Thymus (tissue), 11 donors: ENCODE measurements at regions not wholly inside any gene's neighbourhood (a gene's known extent, or its start where the extent isn't known, plus 50 kb on each side); places are given as distances from the start of the nearest gene placed in this dataset.

Source experiments
- DNase-seq, 9 donors: peaks; one replicate each; pipeline ENCODE4 v3.0.0-alpha.2; 2013; ENCODE audit warnings: low spot score in 9 of 9, low read depth in 6 of 9, missing footprints in 1 of 9
- H3K27ac ChIP-seq, 2 donors: one replicate each; pipeline ENCODE4 v1.5.1; 2013; ENCODE audit warnings: control low read depth in 1 of 2, low read depth in 1 of 2, low read length in 1 of 2, mild to moderate bottlenecking in 1 of 2, moderate library complexity in 1 of 2
- H3K27me3 ChIP-seq, 2 donors: one replicate each; pipeline ENCODE4 v1.5.1; 2013; ENCODE audit warnings: low read length in 1 of 2; ENCODE audit not compliant: control insufficient read depth in 2 of 2, insufficient read depth in 1 of 2
- H3K36me3 ChIP-seq, 2 donors: one replicate each; pipeline ENCODE4 v1.5.1; 2013; ENCODE audit warnings: low read length in 1 of 2, mild to moderate bottlenecking in 1 of 2, moderate library complexity in 1 of 2; ENCODE audit not compliant: control insufficient read depth in 2 of 2, insufficient read depth in 2 of 2
- H3K4me1 ChIP-seq, 2 donors: one replicate each; pipeline ENCODE4 v1.5.1; 2013; ENCODE audit warnings: low read length in 2 of 2; ENCODE audit not compliant: control insufficient read depth in 2 of 2, insufficient read depth in 2 of 2
- H3K4me3 ChIP-seq, 2 donors: one replicate each; pipeline ENCODE4 v1.5.1; 2013; ENCODE audit warnings: low read length in 2 of 2, control low read depth in 1 of 2, mild to moderate bottlenecking in 1 of 2
- H3K9me3 ChIP-seq, 2 donors: one replicate each; pipeline ENCODE4 v1.5.1; 2013; ENCODE audit warnings: low read length in 1 of 2, mild to moderate bottlenecking in 1 of 2; ENCODE audit not compliant: control insufficient read depth in 2 of 2, insufficient read depth in 1 of 2
- WGBS: extraction: QIAGEN DNeasy Blood & Tissue Kit; methylation state at CpG from one replicate; pipeline ENCODE4 v1.1.7; 2013; 5-methylcytosine and 5-hydroxymethylcytosine counted together
- donor health status: healthy.

DNA sequence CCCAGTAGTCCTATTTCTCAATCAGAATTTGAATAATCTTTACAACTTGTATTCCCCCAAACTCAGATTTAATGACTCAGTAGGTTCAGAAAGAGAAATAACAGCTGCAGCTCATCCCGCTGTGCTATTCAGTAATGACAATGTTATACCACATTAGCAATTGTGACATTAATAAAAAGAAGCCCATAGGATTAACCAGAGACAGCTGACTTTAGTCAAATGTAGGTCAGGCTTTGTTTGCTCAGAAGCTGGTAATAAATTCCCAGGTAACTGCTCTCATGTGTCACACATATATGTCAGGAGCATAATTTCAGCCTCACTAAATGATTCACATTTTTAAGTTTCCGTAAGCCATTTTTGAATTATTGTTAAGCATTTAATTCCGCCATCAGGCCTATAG, 222.0 kb upstream of the UBE2E2 start:
- no peaks in the 10 kb centered on the region for H3K36me3 ChIP-seq
- H3K4me3 ChIP-seq = no peak overlapping the region
- H3K27me3 ChIP-seq = no peaks in the 10 kb centered on the region
- H3K4me1 ChIP-seq = no peaks in the 10 kb centered on the region
- no peak overlapping the region for H3K27ac ChIP-seq
- no peaks in the 10 kb centered on the region for H3K9me3 ChIP-seq
- no peak for DNase-seq
- WGBS = 99% methylated on average over 3 of the region's 3 CpGs

DNA sequence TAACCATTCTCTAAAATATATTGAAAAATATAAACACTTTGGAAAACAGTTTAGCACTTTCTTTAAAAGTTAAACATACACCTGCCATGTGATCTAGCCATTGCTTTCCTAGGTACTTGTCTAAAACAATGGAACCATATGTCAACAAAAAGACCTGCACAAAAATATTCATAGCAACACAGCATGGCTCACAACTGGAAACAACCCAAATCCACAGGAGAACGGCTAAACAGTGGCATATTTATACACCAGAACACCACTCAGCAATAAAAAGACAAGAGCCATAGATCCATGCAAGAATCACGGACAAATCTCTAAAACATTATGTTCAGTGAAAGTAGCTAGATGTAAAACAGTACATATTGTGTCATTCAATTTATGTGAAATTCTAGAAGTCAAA, 221.3 kb upstream of the UBE2E2 start:
- WGBS = 96% methylated on average over 2 of the region's 2 CpGs
- DNase-seq = no peak

DNA sequence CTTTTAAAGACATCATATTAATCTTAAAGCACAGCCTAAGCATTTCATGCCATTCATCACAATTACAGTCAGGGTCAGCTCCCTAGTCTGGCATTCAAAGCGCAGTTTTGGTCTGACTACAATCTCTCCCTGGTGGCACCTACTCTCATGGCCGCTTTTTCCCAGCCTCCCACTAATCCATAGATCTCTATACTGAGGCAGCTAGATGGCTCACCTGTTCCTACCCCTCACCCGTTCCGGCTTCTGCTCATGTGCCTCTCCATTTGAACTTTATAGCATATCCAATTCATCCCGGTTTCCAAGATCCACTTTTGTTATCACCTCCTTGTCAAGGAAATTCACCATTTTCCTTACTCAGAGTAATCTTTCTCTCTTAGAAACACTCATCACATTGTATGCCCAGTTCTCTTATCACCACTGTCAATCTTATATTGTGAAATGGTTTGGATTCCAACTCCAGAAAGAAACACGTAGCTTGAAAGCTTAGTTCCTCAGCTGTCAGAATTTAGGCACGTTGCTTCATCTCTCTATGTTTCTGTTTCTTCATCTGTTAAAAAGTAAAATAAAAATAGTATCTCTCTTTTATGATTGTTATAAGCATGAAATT, 220.0 kb upstream of the UBE2E2 start:
- H3K4me1 ChIP-seq = no peaks in the 10 kb centered on the region
- no peak overlapping the region for H3K27ac ChIP-seq
- no peaks in the 10 kb centered on the region for H3K36me3 ChIP-seq
- H3K4me3 ChIP-seq = no peak overlapping the region
- no peak for DNase-seq
- no peaks in the 10 kb centered on the region for H3K27me3 ChIP-seq
- H3K9me3 ChIP-seq = no peaks in the 10 kb centered on the region
- WGBS = 95% methylated on average over 7 of the region's 7 CpGs

More for the DNA sequence above, 221.3 kb upstream of the UBE2E2 start:
- no peak overlapping the region for H3K27ac ChIP-seq
- H3K4me3 ChIP-seq = no peak overlapping the region
- H3K36me3 ChIP-seq = no peaks in the 10 kb centered on the region
- H3K27me3 ChIP-seq = no peaks in the 10 kb centered on the region
- H3K4me1 ChIP-seq = no peaks in the 10 kb centered on the region
- no peaks in the 10 kb centered on the region for H3K9me3 ChIP-seq

DNA sequence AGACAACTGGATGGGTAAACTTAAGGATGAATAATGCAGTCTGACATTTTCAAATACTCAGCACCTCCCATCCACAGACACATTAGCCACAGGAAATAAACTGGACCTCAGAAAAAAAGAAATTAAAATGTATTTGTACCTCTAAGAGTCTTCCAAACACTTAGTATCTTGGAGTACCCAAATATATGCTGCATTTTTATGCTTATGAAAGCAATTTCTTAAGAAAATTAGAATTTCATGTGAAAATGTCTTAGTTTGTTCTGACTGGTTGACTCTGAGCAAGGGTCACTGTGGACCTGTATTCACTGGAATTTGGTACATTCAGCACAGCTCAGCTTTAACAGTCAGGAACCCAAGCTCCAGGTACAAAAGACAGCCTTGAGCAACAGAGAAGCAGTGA, 216.2 kb upstream of the UBE2E2 start:
- DNase-seq = no peak
- peaks cover 0 to 12% of the 10 kb centered on the region in 2 donors for H3K9me3 ChIP-seq
- H3K27me3 ChIP-seq = no peaks in the 10 kb centered on the region
- no peaks in the 10 kb centered on the region for H3K36me3 ChIP-seq
- H3K27ac ChIP-seq = no peak overlapping the region
- no peaks in the 10 kb centered on the region for H3K4me1 ChIP-seq
- no peak overlapping the region for H3K4me3 ChIP-seq

DNA sequence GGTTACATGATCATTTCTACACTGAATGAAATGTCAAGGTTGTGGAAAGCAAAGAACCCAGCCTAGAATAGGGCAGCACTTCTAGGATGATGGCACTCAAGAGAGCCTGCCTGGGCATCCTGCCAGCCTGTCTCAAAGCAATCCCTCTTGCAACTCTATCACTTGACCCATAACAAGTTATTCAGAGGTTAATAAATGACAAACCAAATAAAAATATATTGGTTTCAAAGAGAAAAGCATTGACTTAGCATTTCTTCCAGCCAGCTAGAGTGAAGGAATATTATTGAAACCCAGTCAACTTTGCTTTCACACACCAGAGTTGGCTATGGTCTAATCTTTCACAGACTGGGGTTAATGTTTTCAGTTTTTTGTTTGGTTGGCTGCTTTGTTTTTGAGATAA, 214.6 kb upstream of the UBE2E2 start:
- Histone ChIP-seq H3K36me3 (no peaks in the 10 kb centered on the region), H3K4me3 (no peak overlapping the region), H3K27me3 (no peaks in the 10 kb centered on the region), H3K4me1 (no peaks in the 10 kb centered on the region), H3K9me3 (peaks cover 0 to 12% of the 10 kb centered on the region in 2 donors), H3K27ac (no peak overlapping the region)
- no peak for DNase-seq

DNA sequence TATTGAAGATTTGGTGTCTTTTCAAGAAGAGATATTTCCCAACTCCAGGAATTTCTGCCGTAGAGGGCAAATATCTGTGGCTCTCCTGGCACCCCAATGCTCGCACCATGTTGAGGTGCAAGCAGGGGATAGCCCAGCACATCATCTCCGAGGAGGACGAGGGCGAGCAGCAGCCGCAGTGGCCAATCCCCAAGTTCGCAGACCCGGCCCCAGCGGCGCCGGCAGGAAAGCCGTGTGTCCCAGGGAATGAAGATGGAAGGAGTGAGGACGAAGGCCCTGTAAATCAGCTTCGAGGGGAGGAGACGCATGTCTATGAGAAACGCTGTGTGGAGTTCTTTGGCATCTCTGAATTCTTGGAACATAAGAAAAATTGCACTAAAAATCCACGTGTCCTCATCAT, 213.4 kb upstream of the UBE2E2 start:
- H3K36me3 ChIP-seq = no peaks in the 10 kb centered on the region
- H3K9me3 ChIP-seq = peaks cover 0 to 12% of the 10 kb centered on the region in 2 donors
- H3K4me1 ChIP-seq = no peaks in the 10 kb centered on the region
- H3K27me3 ChIP-seq = no peaks in the 10 kb centered on the region
- DNase-seq = no peak
- H3K27ac ChIP-seq = no peak overlapping the region
- 98% methylated on average over 17 of the region's 17 CpGs for WGBS
- no peak overlapping the region for H3K4me3 ChIP-seq

DNA sequence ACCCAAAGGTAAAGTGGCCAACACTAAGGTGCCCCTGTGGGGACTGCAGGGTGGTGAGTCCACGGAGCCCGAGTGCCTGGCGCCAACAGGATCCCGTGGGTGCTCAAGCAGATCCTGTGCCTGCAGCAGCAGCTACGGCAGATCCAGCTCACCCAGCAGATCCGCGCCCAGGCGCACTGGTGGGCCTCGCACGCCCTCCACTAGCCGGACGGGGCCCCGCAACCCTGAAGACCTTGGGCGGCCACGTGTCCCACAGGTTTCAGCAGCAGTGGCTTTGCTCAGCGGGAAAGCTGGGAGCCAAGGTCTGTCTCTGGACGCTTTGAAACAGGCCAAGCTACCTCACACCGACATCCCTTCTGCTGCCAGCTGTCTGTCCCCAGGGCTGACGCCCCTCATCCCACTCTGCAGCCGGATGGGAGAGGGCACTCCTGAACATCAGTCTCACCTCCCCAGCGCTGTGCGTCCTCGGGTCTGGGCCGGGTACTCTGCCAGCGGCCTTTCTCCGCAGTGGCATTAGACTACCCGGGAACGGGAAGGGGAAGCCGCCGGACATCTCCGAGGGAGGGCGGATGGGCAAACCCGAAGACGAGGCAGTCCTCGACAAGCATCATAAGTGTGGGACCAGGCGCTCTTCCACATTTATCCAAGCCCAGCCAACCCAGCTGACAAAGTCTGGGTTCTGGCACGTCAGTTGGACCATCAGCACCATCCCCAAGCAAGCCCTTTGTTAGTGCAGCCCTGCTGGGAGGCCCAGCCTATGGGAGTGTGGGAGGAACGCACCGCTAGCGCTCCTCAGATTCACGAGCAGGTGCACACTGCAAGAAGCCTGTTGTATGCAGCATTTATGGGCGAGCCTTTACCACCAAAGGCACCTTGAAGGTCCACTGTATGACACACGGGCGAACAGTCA, 212.6 kb upstream of the UBE2E2 start:
- Histone ChIP-seq H3K36me3 (no peaks in the 10 kb centered on the region), H3K27ac (no peak overlapping the region), H3K4me1 (no peaks in the 10 kb centered on the region), H3K4me3 (no peak overlapping the region), H3K27me3 (no peaks in the 10 kb centered on the region), H3K9me3 (peaks cover 0 to 12% of the 10 kb centered on the region in 2 donors)
- WGBS = 98% methylated on average over 44 of the region's 44 CpGs
- no peak for DNase-seq

DNA sequence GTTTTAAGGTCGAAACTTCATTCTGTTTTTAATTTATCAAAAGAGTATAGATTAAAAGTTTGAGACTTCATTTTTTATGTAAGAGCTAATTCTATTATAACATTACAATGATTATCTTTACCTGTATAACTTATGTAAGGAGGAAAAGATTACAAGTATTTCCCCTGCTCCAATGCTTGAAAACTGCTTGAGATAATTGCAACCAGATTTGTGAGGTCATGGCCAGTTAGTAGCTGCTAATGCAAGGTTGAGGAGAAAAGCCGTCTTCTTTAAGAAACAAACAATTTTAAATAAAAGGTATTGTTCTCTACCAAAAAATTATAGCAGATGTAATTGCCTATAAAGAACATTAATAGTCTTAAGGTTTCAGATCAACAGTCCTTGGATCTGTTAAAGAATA, 208.3 kb upstream of the UBE2E2 start:
- Histone ChIP-seq H3K36me3 (no peaks in the 10 kb centered on the region), H3K9me3 (peaks cover 0 to 12% of the 10 kb centered on the region in 2 donors), H3K4me3 (no peak overlapping the region), H3K4me1 (no peaks in the 10 kb centered on the region), H3K27ac (no peak overlapping the region), H3K27me3 (no peaks in the 10 kb centered on the region)
- 99% methylated on average over 2 of the region's 2 CpGs for WGBS
- no peak for DNase-seq

GRCh38 chr3:22996920-22997571, 206.1 kb upstream of the UBE2E2 start:
- 96% methylated on average over 2 of the region's 2 CpGs for WGBS
- no peak overlapping the region for H3K4me3 ChIP-seq
- H3K36me3 ChIP-seq = no peaks in the 10 kb centered on the region
- no peaks in the 10 kb centered on the region for H3K4me1 ChIP-seq
- H3K9me3 ChIP-seq = no peaks in the 10 kb centered on the region
- H3K27me3 ChIP-seq = no peaks in the 10 kb centered on the region
- H3K27ac ChIP-seq = no peak overlapping the region
- no peak for DNase-seq
